ENCODE measurements at regions not wholly inside any gene's neighbourhood (a gene's known extent, or its start where the extent isn't known, plus 50 kb on each side); places are given as distances from the start of the nearest gene placed in this dataset. TPM values are rescaled to one million over a fixed set of nuclear protein-coding genes. Genes with fewer than 3 reads are reported as not detected.
"Not testable (repeated sequence)": the region's sequence is repeated elsewhere in the genome, so short reads cannot be mapped to it uniquely, and the experiment has no call there.

GRCh38 chrX:9396930-9397329 is 67.9 kb upstream of the TBL1X start:
- Histone ChIP-seq H3K9ac (ENCODE audit: low read depth, low read length) (no peak overlapping the region), H3K36me3 (ENCODE audit: insufficient read depth, low read length) (no peaks in the 10 kb centered on the region), H3K9me3 (replicated peaks; ENCODE audit: low read length) (no peaks in the 10 kb centered on the region), H3K4me2 (ENCODE audit: low read length) (no peak overlapping the region), H3K4me1 (ENCODE audit: control insufficient read depth, insufficient read depth, low read length) (no peaks in the 10 kb centered on the region), H3K27me3 (ENCODE audit: control insufficient read depth, insufficient read depth, low read length) (no peaks in the 10 kb centered on the region), H3K4me3 (ENCODE audit: low read length) (no peak overlapping the region)

DNA sequence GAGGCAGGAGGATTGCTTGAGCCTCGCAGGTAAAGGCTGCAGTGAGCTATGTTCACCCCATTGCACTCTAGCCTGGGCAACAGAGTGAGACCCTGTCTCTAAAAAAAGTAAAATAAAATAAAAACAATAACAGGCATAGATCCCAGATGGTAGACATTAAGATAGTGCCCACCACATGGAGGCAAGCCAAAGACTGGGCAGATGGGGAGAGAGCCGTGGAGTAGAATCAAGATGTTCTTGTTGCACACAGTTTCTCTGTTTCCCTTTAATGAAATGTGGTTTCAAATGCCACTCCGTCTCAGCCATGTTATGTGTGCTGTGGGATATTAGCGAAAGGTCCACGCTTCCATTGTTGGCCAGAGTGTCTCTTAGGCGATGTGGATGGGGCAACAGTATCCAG is 63.8 kb upstream of the TBL1X start:
- H3K4me3 ChIP-seq (ENCODE audit: low read length): no peak overlapping the region
- no peak overlapping the region for H3K9ac ChIP-seq (ENCODE audit: low read depth, low read length)
- H3K9me3 ChIP-seq (replicated peaks; ENCODE audit: low read length): peaks cover 3% of the 10 kb centered on the region

DNA sequence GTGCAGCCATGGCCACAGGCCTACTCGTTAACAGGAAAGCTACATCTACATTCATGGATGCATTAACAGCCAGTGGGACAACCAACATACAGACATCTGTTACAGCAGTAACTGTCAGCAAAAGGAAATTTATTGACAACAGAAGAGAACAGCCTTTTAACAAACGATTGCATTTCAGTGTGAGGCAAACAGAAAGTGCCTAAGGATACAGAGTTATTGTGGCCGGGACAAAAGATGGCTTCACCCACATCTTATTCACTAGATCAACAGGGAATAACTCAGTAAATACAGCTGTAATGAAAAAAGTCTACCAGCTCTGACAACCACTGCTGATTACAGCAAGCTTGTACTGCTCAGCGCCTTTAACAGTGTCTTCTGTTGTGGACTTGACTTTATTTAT is 61.5 kb upstream of the TBL1X start:
- Histone ChIP-seq H3K9me3 (replicated peaks; ENCODE audit: low read length) (peaks cover 3% of the 10 kb centered on the region), H3K27me3 (ENCODE audit: control insufficient read depth, insufficient read depth, low read length) (no peaks in the 10 kb centered on the region), H3K4me1 (ENCODE audit: control insufficient read depth, insufficient read depth, low read length) (no peaks in the 10 kb centered on the region), H3K36me3 (ENCODE audit: insufficient read depth, low read length) (no peaks in the 10 kb centered on the region), H3K4me2 (ENCODE audit: low read length) (no peak overlapping the region), H3K9ac (ENCODE audit: low read depth, low read length) (no peak overlapping the region), H3K4me3 (ENCODE audit: low read length) (no peak overlapping the region)

More for the DNA sequence above, 63.8 kb upstream of the TBL1X start:
- Histone ChIP-seq H3K27me3 (ENCODE audit: control insufficient read depth, insufficient read depth, low read length) (no peaks in the 10 kb centered on the region), H3K4me2 (ENCODE audit: low read length) (no peak overlapping the region), H3K4me1 (ENCODE audit: control insufficient read depth, insufficient read depth, low read length) (no peaks in the 10 kb centered on the region), H3K36me3 (ENCODE audit: insufficient read depth, low read length) (no peaks in the 10 kb centered on the region)

GRCh38 chrX:9405635-9406034 is 59.2 kb upstream of the TBL1X start:
- H3K9me3 ChIP-seq (replicated peaks; ENCODE audit: low read length); H3K9ac ChIP-seq (ENCODE audit: low read depth, low read length); H3K4me2 ChIP-seq (ENCODE audit: low read length); H3K4me1 ChIP-seq (ENCODE audit: control insufficient read depth, insufficient read depth, low read length); H3K36me3 ChIP-seq (ENCODE audit: insufficient read depth, low read length); H3K27me3 ChIP-seq (ENCODE audit: control insufficient read depth, insufficient read depth, low read length); H3K4me3 ChIP-seq (ENCODE audit: low read length): not testable (repeated sequence)

DNA sequence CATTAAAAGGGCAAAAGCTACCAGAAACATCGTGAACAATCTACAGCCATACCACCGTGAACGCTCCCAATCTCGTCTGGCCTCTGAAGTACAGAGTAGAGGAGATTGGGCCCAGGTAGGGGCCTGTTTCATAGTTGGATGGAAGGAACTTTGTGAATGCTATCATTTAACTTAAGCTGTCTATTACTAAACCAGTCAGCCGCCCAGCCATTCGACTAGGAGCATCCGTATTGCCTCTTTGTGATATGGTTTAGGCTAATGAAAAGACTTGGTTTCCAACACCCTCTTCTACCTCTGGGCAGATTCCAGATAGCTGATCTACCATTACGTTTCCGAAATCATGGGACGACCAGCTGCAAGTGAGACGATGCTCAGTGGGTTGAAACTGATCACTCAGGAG is 54.0 kb upstream of the TBL1X start:
- not testable (repeated sequence) for H3K36me3 ChIP-seq (ENCODE audit: insufficient read depth, low read length); H3K4me1 ChIP-seq (ENCODE audit: control insufficient read depth, insufficient read depth, low read length); H3K9ac ChIP-seq (ENCODE audit: low read depth, low read length)

DNA sequence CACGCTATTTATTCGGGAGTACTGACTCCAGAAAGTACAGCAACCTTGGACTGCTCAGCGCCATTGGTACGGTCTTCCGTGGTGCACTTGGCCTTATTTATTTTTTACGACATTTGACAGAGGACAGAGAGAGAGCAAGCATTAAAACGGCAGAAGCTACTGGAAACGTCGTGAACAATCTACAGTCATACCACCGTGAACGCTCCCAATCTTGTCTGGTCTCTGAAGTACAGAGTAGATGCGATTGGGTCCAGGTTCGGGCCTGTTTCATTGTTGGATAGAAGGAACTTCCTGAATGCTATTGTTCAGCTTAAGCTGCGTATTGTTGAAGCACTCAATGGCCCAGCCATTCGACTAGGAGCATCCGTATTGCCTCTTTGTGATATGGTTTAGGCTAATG is 53.2 kb upstream of the TBL1X start:
- H3K27me3 ChIP-seq (ENCODE audit: control insufficient read depth, insufficient read depth, low read length); H3K4me1 ChIP-seq (ENCODE audit: control insufficient read depth, insufficient read depth, low read length); H3K4me2 ChIP-seq (ENCODE audit: low read length); H3K9me3 ChIP-seq (replicated peaks; ENCODE audit: low read length); H3K4me3 ChIP-seq (ENCODE audit: low read length); H3K9ac ChIP-seq (ENCODE audit: low read depth, low read length); H3K36me3 ChIP-seq (ENCODE audit: insufficient read depth, low read length): not testable (repeated sequence)

More for the DNA sequence above, 54.0 kb upstream of the TBL1X start:
- not testable (repeated sequence) for H3K27me3 ChIP-seq (ENCODE audit: control insufficient read depth, insufficient read depth, low read length); H3K9me3 ChIP-seq (replicated peaks; ENCODE audit: low read length); H3K4me3 ChIP-seq (ENCODE audit: low read length); H3K4me2 ChIP-seq (ENCODE audit: low read length)

GRCh38 chrX:9414416-9414815 is 50.4 kb upstream of the TBL1X start:
- Histone ChIP-seq H3K36me3 (ENCODE audit: insufficient read depth, low read length) (no peaks in the 10 kb centered on the region), H3K4me1 (ENCODE audit: control insufficient read depth, insufficient read depth, low read length) (no peaks in the 10 kb centered on the region), H3K4me3 (ENCODE audit: low read length) (no peak overlapping the region), H3K27me3 (ENCODE audit: control insufficient read depth, insufficient read depth, low read length) (no peaks in the 10 kb centered on the region), H3K9ac (ENCODE audit: low read depth, low read length) (no peak overlapping the region), H3K4me2 (ENCODE audit: low read length) (no peak overlapping the region), H3K9me3 (replicated peaks; ENCODE audit: low read length) (no peaks in the 10 kb centered on the region)

Small RNA genes in the stretch of these regions (small RNA-seq; reads per million reads assigned to genes)
- gene AC119618.1 (not detected), gene RNA5SP499 (not detected)
